Left forelimb (tissue), 1 donor: ENCODE measurements at regions not wholly inside any gene's neighbourhood (a gene's known extent, or its start where the extent isn't known, plus 50 kb on each side); places are given as distances from the start of the nearest gene placed in this dataset.

Source experiments
- DNase-seq: peaks from one replicate; pipeline ENCODE4 v3.0.0-alpha.2; 2018; ENCODE audit warnings: low spot score

GRCh38 chr2:149651229-149651628, 63.7 kb upstream of the MMADHC start:
- no peak for DNase-seq

GRCh38 chr2:149650006-149650405, 62.4 kb upstream of the MMADHC start:
- DNase-seq = no peak

GRCh38 chr2:149648282-149649030, 60.9 kb upstream of the MMADHC start:
- no peak for DNase-seq

- DNase-seq = no peak
Measured at GRCh38 chr2:149645391-149645790, 57.8 kb upstream of the MMADHC start.
